ENCODE measurements at regions not wholly inside any gene's neighbourhood (a gene's known extent, or its start where the extent isn't known, plus 50 kb on each side); places are given as distances from the start of the nearest gene placed in this dataset.

DNA sequence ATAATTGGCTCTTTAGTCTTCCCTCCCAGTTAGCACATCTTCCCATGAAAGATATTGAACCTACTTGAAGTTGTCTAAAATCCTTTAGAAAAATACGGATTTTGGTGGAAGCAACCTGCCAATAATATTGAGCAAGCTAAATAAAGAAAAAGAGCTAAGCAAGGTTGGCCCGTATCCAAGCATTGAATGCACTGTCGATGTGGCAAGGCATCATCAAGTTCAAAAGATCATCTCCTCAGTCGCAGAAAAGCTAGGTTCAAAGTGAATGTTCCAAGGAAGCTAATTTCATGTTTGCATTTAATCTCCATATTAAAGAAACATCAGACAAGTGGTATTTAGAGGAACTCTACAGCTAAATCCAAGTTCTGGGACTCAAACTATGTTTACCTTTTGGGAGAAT is 206.0 kb downstream of the MTERF1 start:
- ChIA-PET CTCF (no interaction called here), POLR2A (no interaction called here), RAD21 (ENCODE audit: low non-redundant PET in 1 of 2, low total read pairs in 2 of 2, uncharacterized antibody in 2 of 2, unreplicated experiment in 2 of 2) (no interaction called here)
- intact Hi-C loops (cut with micrococcal nuclease), result no loop called here
- H3K27me3 ChIP-seq (ENCODE audit: insufficient read depth, low read length), result no peaks in the 10 kb centered on the region
- H3K4me3 ChIP-seq (replicated peaks in 1 of 2; ENCODE audit: low read depth in 1 of 2, low read length in 2 of 2), result no peak overlapping the region
- no peaks in the 10 kb centered on the region for H4K20me1 ChIP-seq (ENCODE audit: insufficient read depth)
- no peak for TF ChIP-seq EGR1 (IDR thresholded peaks at IDR 0.05; ENCODE audit: low read depth)
- no peak overlapping the region for H3K27ac ChIP-seq (ENCODE audit: low read depth, low read length)
- no peaks in the 10 kb centered on the region for H3K36me3 ChIP-seq (ENCODE audit: control insufficient read depth in 1 of 2, insufficient read depth in 2 of 2, low read length in 2 of 2)
- no peaks in the 10 kb centered on the region for H3K79me2 ChIP-seq (ENCODE audit: insufficient read depth, low read length)
- ATAC-seq (no peak), DNase-seq (ENCODE audit: low read depth, low spot score) (no peak)
- H3K9me2 ChIP-seq (ENCODE audit: insufficient read depth), result no peaks in the 10 kb centered on the region
- H3K9ac ChIP-seq (ENCODE audit: low read length), result no peak overlapping the region
- H3K4me2 ChIP-seq (ENCODE audit: low read length), result no peak overlapping the region
- H3K9me3 ChIP-seq (ENCODE audit: control insufficient read depth in 1 of 2, insufficient read depth in 1 of 2, low read depth in 1 of 2, low read length in 2 of 2), result no peaks in the 10 kb centered on the region
- no TSS peak for BruUV-seq (replicated peaks)
- H2AFZ ChIP-seq (ENCODE audit: low read depth, low read length, poor library complexity, severe bottlenecking), result no peak overlapping the region
- H3K4me1 ChIP-seq (ENCODE audit: control insufficient read depth in 1 of 2, insufficient read depth in 2 of 2, low read length in 2 of 2), result no peaks in the 10 kb centered on the region

DNA sequence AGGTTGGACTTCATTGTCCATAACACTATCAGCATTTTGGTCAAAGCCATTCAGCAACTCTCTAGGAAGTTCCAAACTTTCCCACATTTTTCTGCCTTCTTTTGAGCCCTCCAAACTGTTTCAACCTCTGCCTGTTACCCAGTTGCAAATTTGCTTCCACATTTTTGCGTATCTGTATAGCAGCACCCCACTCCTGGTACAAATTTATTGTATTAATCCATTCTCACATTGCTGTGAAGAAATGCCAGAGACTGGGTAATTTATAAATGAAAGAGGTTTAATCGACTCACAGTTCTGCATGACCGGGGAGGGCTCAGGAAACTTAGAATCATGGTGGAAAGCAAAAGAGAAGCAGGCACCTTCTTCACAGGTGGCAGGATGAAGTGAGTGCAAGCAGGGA is 198.8 kb downstream of the MTERF1 start:
- ATAC-seq, result no peak
- intact Hi-C loops (cut with micrococcal nuclease), result no loop called here
- ChIA-PET CTCF (no interaction called here), POLR2A (no interaction called here), RAD21 (ENCODE audit: low non-redundant PET in 1 of 2, low total read pairs in 2 of 2, uncharacterized antibody in 2 of 2, unreplicated experiment in 2 of 2) (no interaction called here)
- H3K4me2 ChIP-seq (ENCODE audit: low read length), result no peak overlapping the region
- no peaks in the 10 kb centered on the region for H3K27me3 ChIP-seq (ENCODE audit: insufficient read depth, low read length)
- no peaks in the 10 kb centered on the region for H3K4me1 ChIP-seq (ENCODE audit: control insufficient read depth in 1 of 2, insufficient read depth in 2 of 2, low read length in 2 of 2)
- no peak overlapping the region for H3K9ac ChIP-seq (ENCODE audit: low read length)
- no peaks in the 10 kb centered on the region for H3K79me2 ChIP-seq (ENCODE audit: insufficient read depth, low read length)
- no peaks in the 10 kb centered on the region for H3K36me3 ChIP-seq (ENCODE audit: control insufficient read depth in 1 of 2, insufficient read depth in 2 of 2, low read length in 2 of 2)
- TF ChIP-seq RAD21 (IDR thresholded peaks at IDR 0.05; ENCODE audit: low read depth), result no peak
- no peak for TF ChIP-seq POLR2AphosphoS5 (IDR thresholded peaks at IDR 0.05; ENCODE audit: low read depth, low read length)
- no TSS peak for BruUV-seq (replicated peaks)
- no peak overlapping the region for H3K4me3 ChIP-seq (replicated peaks in 1 of 2; ENCODE audit: low read depth in 1 of 2, low read length in 2 of 2)
- H4K20me1 ChIP-seq (ENCODE audit: insufficient read depth), result no peaks in the 10 kb centered on the region
- H3K9me3 ChIP-seq (ENCODE audit: control insufficient read depth in 1 of 2, insufficient read depth in 1 of 2, low read depth in 1 of 2, low read length in 2 of 2), result no peaks in the 10 kb centered on the region; a peak in 1 of 4 replicates
- H3K27ac ChIP-seq (ENCODE audit: low read depth, low read length), result no peak overlapping the region
- H3K9me2 ChIP-seq (ENCODE audit: insufficient read depth), result no peaks in the 10 kb centered on the region
- no peak overlapping the region for H2AFZ ChIP-seq (ENCODE audit: low read depth, low read length, poor library complexity, severe bottlenecking)
- DNase-seq (ENCODE audit: low read depth, low spot score), result no peak

DNA sequence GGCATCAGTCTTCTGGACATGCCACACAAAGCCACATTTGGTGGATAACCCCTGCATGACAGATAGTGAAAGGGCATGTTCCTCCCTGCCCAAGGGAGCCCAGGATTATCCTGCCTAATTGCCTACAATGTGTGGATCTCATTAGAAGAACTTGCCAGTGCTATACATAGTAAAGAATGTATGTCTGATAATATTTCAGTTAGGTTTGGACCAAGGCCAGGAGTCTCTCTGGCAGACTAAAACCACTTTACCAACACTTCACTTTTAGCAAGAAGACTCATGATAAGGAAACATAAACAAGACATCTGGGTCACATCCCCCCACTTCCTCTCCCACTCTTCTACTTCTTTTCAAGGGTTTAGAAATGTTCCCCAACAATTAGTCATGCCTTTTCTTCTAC is 196.7 kb downstream of the MTERF1 start:
- intact Hi-C loops (cut with micrococcal nuclease), result no loop called here
- no peak overlapping the region for H3K4me3 ChIP-seq (replicated peaks in 1 of 2; ENCODE audit: low read depth in 1 of 2, low read length in 2 of 2)
- no peak overlapping the region for H3K27ac ChIP-seq (ENCODE audit: low read depth, low read length)
- H3K36me3 ChIP-seq (ENCODE audit: control insufficient read depth in 1 of 2, insufficient read depth in 2 of 2, low read length in 2 of 2), result no peaks in the 10 kb centered on the region
- ChIA-PET CTCF (no interaction called here), RAD21 (ENCODE audit: low non-redundant PET in 1 of 2, low total read pairs in 2 of 2, uncharacterized antibody in 2 of 2, unreplicated experiment in 2 of 2) (no interaction called here), POLR2A (no interaction called here)
- TF ChIP-seq POLR2AphosphoS5 (IDR thresholded peaks at IDR 0.05; ENCODE audit: low read depth, low read length), result no peak
- no peak for TF ChIP-seq YY1 (IDR thresholded peaks at IDR 0.05; ENCODE audit: extremely low read depth, insufficient replicate concordance, low read depth, low read length)
- TF ChIP-seq JUND (IDR thresholded peaks at IDR 0.05), result no peak
- TF ChIP-seq CBX3 (IDR thresholded peaks at IDR 0.05; ENCODE audit: low read depth), result no peak
- TF ChIP-seq, protein P1, sequence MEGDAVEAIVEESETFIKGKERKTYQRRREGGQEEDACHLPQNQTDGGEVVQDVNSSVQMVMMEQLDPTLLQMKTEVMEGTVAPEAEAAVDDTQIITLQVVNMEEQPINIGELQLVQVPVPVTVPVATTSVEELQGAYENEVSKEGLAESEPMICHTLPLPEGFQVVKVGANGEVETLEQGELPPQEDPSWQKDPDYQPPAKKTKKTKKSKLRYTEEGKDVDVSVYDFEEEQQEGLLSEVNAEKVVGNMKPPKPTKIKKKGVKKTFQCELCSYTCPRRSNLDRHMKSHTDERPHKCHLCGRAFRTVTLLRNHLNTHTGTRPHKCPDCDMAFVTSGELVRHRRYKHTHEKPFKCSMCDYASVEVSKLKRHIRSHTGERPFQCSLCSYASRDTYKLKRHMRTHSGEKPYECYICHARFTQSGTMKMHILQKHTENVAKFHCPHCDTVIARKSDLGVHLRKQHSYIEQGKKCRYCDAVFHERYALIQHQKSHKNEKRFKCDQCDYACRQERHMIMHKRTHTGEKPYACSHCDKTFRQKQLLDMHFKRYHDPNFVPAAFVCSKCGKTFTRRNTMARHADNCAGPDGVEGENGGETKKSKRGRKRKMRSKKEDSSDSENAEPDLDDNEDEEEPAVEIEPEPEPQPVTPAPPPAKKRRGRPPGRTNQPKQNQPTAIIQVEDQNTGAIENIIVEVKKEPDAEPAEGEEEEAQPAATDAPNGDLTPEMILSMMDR (IDR thresholded peaks at IDR 0.05 in 2 of 3, conservative IDR thresholded peaks at IDR 0.05 in 1 of 3; ENCODE audit: borderline replicate concordance in 1 of 3, insufficient read depth in 1 of 3, low read depth in 2 of 3, low read length in 2 of 3), result no peak
- no peak for TF ChIP-seq RAD21 (IDR thresholded peaks at IDR 0.05; ENCODE audit: low read depth)
- no peaks in the 10 kb centered on the region for H3K9me2 ChIP-seq (ENCODE audit: insufficient read depth)
- no peak overlapping the region for H3K9ac ChIP-seq (ENCODE audit: low read length)
- BruUV-seq (replicated peaks), result no TSS peak
- no peaks in the 10 kb centered on the region for H3K79me2 ChIP-seq (ENCODE audit: insufficient read depth, low read length)
- ATAC-seq (no peak), DNase-seq (ENCODE audit: low read depth, low spot score) (no peak)
- no peaks in the 10 kb centered on the region for H4K20me1 ChIP-seq (ENCODE audit: insufficient read depth)
- no peaks in the 10 kb centered on the region for H3K4me1 ChIP-seq (ENCODE audit: control insufficient read depth in 1 of 2, insufficient read depth in 2 of 2, low read length in 2 of 2)
- no peak overlapping the region for H3K4me2 ChIP-seq (ENCODE audit: low read length)
- H2AFZ ChIP-seq (ENCODE audit: low read depth, low read length, poor library complexity, severe bottlenecking), result no peak overlapping the region
- H3K27me3 ChIP-seq (ENCODE audit: insufficient read depth, low read length), result no peaks in the 10 kb centered on the region
- H3K9me3 ChIP-seq (ENCODE audit: control insufficient read depth in 1 of 2, insufficient read depth in 1 of 2, low read depth in 1 of 2, low read length in 2 of 2), result no peaks in the 10 kb centered on the region; a peak in 1 of 4 replicates
